Erythroblast (primary cell): ENCODE measurements at regions not wholly inside any gene's neighbourhood (a gene's known extent, or its start where the extent isn't known, plus 50 kb on each side); places are given as distances from the start of the nearest gene placed in this dataset.

ENCODE experiments used
- GATA1 ChIP-seq: IDR thresholded peaks from 2 replicates; pipeline ENCODE4 v1.6.1; 2011; ENCODE audit warnings: low read depth, mild to moderate bottlenecking, control low read depth, low read length, moderate library complexity
- POLR2A ChIP-seq: IDR thresholded peaks from 2 replicates; pipeline ENCODE4 v1.6.1; 2011; ENCODE audit warnings: mild to moderate bottlenecking, low read length

GRCh38 chr2:111243295-111243694 is 122.6 kb downstream of the BCL2L11 start:
- TF ChIP-seq POLR2A (no peak), GATA1 (no peak)
